ENCODE measurements at regions not wholly inside any gene's neighbourhood (a gene's known extent, or its start where the extent isn't known, plus 50 kb on each side); places are given as distances from the start of the nearest gene placed in this dataset.
"Not testable (repeated sequence)": the region's sequence is repeated elsewhere in the genome, so short reads cannot be mapped to it uniquely, and the experiment has no call there.

GRCh38 chr4:3898928-3899327 is 132.7 kb downstream of the ADRA2C start:
- H3K4me1 Mint-ChIP-seq; H3K27ac Mint-ChIP-seq (ENCODE audit: low read depth): not testable (repeated sequence)

GRCh38 chr4:3904264-3904955 is 138.2 kb downstream of the ADRA2C start:
- not testable (repeated sequence) for H3K4me3 Mint-ChIP-seq; H3K36me3 Mint-ChIP-seq (ENCODE audit: insufficient read depth); H3K9me3 Mint-ChIP-seq; DNase-seq (ENCODE audit: low spot score in 2 of 2); ATAC-seq (replicated peaks; ENCODE audit: extremely low read depth, poor library complexity, severe bottlenecking); H3K27ac Mint-ChIP-seq (ENCODE audit: low read depth); H3K4me1 Mint-ChIP-seq
- peaks cover 62% of the 10 kb centered on the region for H3K27me3 Mint-ChIP-seq

More at GRCh38 chr4:3898928-3899327, 132.7 kb downstream of the ADRA2C start:
- not testable (repeated sequence) for ATAC-seq (replicated peaks; ENCODE audit: extremely low read depth, poor library complexity, severe bottlenecking); H3K4me3 Mint-ChIP-seq; H3K9me3 Mint-ChIP-seq; H3K36me3 Mint-ChIP-seq (ENCODE audit: insufficient read depth); DNase-seq (ENCODE audit: low spot score in 2 of 2)
- H3K27me3 Mint-ChIP-seq, result peaks cover 67% of the 10 kb centered on the region

DNA sequence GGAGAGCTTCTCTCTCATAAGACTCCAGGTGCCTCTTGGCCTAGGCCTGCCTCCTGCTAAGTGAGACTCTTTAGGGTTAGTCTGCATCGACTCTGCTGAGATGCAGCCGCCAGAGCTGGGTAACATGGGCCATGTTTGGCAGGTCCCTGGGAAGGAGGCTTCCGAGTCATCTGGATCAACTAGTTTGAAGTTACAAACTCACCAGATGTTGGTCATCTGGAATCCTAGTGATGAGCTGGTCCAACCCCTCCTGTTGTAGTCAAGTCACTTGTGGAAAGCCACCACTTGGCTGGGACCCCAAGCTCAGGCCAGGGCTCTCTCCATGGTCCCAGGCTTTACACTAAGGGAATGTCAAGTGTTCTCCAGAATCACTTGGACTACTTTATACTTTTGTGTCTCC is 143.4 kb downstream of the ADRA2C start:
- H3K4me1 Mint-ChIP-seq; H3K9me3 Mint-ChIP-seq; H3K27ac Mint-ChIP-seq (ENCODE audit: low read depth); H3K36me3 Mint-ChIP-seq (ENCODE audit: insufficient read depth); H3K4me3 Mint-ChIP-seq; ATAC-seq (replicated peaks; ENCODE audit: extremely low read depth, poor library complexity, severe bottlenecking); DNase-seq (ENCODE audit: low spot score in 2 of 2): not testable (repeated sequence)
- H3K27me3 Mint-ChIP-seq, result peaks cover 46% of the 10 kb centered on the region

DNA sequence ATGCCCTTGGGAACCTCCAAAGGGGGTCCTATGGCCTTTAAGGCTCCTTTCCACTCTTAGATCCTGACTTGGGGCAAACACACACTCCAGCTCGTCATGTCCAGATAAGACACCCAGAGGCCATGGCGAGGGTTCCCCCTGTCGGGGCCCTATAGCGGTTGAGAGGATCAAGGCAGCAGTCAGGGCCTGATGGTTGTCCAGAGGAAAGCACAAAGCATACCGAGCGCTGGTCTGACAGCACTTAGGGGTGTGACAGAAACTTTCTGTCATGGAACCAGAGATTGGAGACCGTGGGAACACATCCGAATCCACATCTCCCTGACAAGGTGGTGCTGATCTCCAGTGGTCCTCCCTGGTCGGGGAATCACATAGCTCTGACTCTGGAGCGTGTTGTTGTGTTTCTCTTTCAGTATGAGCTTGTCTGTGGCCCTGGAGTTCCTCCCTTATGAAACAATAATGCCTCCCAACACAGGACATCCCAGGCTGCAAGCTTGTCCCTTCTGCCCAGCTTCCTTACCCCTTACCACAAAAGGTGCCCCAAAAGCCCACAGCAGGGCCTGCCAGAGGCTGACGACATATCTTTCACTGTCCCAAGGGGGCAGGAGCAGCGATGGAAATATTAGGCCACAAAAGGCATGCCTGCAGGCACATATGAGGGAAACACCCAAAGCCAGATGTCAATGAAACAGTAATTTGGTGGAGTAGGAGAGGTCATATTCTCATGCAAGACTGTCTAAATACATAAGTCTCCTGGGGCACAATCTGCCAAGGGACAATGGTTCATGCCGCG is 144.2 kb downstream of the ADRA2C start:
- H3K27ac Mint-ChIP-seq (ENCODE audit: low read depth); ATAC-seq (replicated peaks; ENCODE audit: extremely low read depth, poor library complexity, severe bottlenecking); H3K9me3 Mint-ChIP-seq; H3K4me1 Mint-ChIP-seq; H3K4me3 Mint-ChIP-seq; DNase-seq (ENCODE audit: low spot score in 2 of 2); H3K36me3 Mint-ChIP-seq (ENCODE audit: insufficient read depth): not testable (repeated sequence)
- peaks cover 39% of the 10 kb centered on the region for H3K27me3 Mint-ChIP-seq

GRCh38 chr4:3911252-3911856 is 145.2 kb downstream of the ADRA2C start:
- no peak overlapping the region for H3K4me3 Mint-ChIP-seq
- no peak overlapping the region for H3K27ac Mint-ChIP-seq (ENCODE audit: low read depth)
- peaks cover 37% of the 10 kb centered on the region for H3K27me3 Mint-ChIP-seq
- H3K4me1 Mint-ChIP-seq, result no peaks in the 10 kb centered on the region
- no peaks in the 10 kb centered on the region for H3K36me3 Mint-ChIP-seq (ENCODE audit: insufficient read depth)
- no peak for DNase-seq (ENCODE audit: low spot score in 2 of 2)
- ATAC-seq (replicated peaks; ENCODE audit: extremely low read depth, poor library complexity, severe bottlenecking), result no peak
- H3K9me3 Mint-ChIP-seq, result no peaks in the 10 kb centered on the region

DNA sequence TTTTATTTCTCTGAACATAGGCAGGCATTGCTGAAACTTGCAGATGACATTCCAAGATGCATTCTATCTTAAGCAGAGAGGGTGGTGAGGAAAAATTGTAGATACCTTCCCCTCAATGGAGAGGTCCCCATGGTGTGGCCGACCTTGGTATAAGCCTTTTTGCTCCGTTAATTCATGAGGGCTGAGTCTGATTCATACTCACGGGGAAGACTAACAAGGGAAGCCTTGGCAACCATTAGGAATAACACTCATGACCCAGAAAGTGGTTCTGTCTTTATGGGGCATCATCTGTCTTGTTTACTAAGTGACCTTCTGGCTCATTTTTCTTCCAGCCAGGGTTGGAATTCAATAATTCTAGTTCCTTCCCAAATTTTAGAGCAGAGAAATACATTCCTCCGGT is 148.3 kb downstream of the ADRA2C start:
- not testable (repeated sequence) for H3K4me3 Mint-ChIP-seq; H3K9me3 Mint-ChIP-seq; H3K36me3 Mint-ChIP-seq (ENCODE audit: insufficient read depth); ATAC-seq (replicated peaks; ENCODE audit: extremely low read depth, poor library complexity, severe bottlenecking); DNase-seq (ENCODE audit: low spot score in 2 of 2); H3K27ac Mint-ChIP-seq (ENCODE audit: low read depth); H3K4me1 Mint-ChIP-seq
- H3K27me3 Mint-ChIP-seq, result peaks cover 46% of the 10 kb centered on the region

- ATAC-seq (replicated peaks; ENCODE audit: extremely low read depth, poor library complexity, severe bottlenecking); H3K36me3 Mint-ChIP-seq (ENCODE audit: insufficient read depth); H3K4me3 Mint-ChIP-seq; H3K27ac Mint-ChIP-seq (ENCODE audit: low read depth); H3K4me1 Mint-ChIP-seq; H3K9me3 Mint-ChIP-seq; DNase-seq (ENCODE audit: low spot score in 2 of 2): not testable (repeated sequence)
- peaks cover 65% of the 10 kb centered on the region for H3K27me3 Mint-ChIP-seq
Observed at GRCh38 chr4:3919509-3919908, 153.3 kb downstream of the ADRA2C start.

DNA sequence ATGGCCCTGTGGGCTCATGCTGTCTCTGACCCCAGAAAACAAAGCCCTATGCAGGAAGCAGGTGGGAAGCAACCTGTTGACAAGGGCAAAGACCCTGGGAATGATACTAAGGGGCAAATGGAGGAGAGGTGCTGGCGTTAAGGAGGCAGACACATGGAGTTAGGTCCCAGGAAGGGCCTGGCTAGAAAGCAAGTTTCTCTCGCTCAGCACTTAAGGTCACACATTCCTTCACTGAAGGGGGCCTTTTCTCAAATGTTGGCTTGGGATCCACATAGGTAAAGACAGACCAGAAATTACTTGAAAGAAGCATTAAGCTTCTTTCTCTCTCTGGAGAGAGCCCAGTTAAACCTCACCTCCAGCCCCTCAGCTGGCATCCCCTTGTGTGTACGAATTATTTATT is 155.7 kb downstream of the ADRA2C start:
- not testable (repeated sequence) for DNase-seq (ENCODE audit: low spot score in 2 of 2); H3K4me1 Mint-ChIP-seq; H3K9me3 Mint-ChIP-seq; H3K27ac Mint-ChIP-seq (ENCODE audit: low read depth); ATAC-seq (replicated peaks; ENCODE audit: extremely low read depth, poor library complexity, severe bottlenecking); H3K36me3 Mint-ChIP-seq (ENCODE audit: insufficient read depth); H3K4me3 Mint-ChIP-seq
- H3K27me3 Mint-ChIP-seq, result peaks cover 62% of the 10 kb centered on the region

DNA sequence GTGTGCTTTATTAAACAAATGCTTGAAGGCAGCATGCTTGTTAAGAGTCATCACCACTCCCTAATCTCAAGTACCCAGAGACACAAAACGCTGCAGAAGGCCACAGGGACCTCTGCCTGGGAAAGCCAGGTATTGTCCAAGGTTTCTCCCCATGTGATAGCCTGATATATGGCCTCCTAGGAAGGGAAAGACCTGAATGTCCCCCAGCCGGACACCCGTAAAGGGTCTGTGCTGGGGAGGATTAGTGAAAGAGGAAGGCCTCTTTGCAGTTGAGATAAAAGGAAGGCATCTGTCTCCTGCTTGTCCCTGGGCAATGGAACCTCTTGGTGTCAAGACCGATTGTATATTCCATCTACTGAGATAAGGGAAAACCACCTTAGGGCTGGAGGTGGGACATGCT is 159.7 kb downstream of the ADRA2C start:
- not testable (repeated sequence) for H3K27ac Mint-ChIP-seq (ENCODE audit: low read depth); H3K36me3 Mint-ChIP-seq (ENCODE audit: insufficient read depth); DNase-seq (ENCODE audit: low spot score in 2 of 2); H3K4me1 Mint-ChIP-seq; H3K4me3 Mint-ChIP-seq; H3K9me3 Mint-ChIP-seq; ATAC-seq (replicated peaks; ENCODE audit: extremely low read depth, poor library complexity, severe bottlenecking)
- H3K27me3 Mint-ChIP-seq, result peaks cover 36% of the 10 kb centered on the region

DNA sequence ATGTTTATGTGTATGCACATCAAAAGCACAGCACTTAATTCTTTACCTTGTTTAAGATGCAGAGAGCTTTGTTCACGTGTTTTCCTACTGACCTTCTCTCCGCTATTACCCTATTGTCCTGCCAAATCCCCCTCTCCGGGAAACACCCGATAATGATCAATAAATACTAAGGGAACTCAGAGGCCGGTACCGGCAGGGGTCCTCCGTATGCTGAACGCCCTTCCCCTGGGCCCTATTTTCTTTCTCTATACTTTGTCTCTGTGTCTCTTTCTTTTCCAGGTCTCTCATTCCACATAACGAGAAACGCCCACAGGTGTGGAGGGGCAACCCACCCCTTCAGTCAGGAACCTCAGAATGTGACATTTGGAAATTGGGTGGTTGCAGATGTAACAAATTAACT is 160.1 kb downstream of the ADRA2C start:
- not testable (repeated sequence) for H3K4me3 Mint-ChIP-seq; H3K36me3 Mint-ChIP-seq (ENCODE audit: insufficient read depth); H3K9me3 Mint-ChIP-seq; DNase-seq (ENCODE audit: low spot score in 2 of 2); ATAC-seq (replicated peaks; ENCODE audit: extremely low read depth, poor library complexity, severe bottlenecking); H3K27ac Mint-ChIP-seq (ENCODE audit: low read depth); H3K4me1 Mint-ChIP-seq
- peaks cover 31% of the 10 kb centered on the region for H3K27me3 Mint-ChIP-seq

GRCh38 chr4:3926969-3927755 is 161.0 kb downstream of the ADRA2C start:
- not testable (repeated sequence) for H3K36me3 Mint-ChIP-seq (ENCODE audit: insufficient read depth); H3K4me1 Mint-ChIP-seq; H3K4me3 Mint-ChIP-seq; H3K27ac Mint-ChIP-seq (ENCODE audit: low read depth); DNase-seq (ENCODE audit: low spot score in 2 of 2); H3K9me3 Mint-ChIP-seq; ATAC-seq (replicated peaks; ENCODE audit: extremely low read depth, poor library complexity, severe bottlenecking)
- H3K27me3 Mint-ChIP-seq, result peaks cover 23% of the 10 kb centered on the region

DNA sequence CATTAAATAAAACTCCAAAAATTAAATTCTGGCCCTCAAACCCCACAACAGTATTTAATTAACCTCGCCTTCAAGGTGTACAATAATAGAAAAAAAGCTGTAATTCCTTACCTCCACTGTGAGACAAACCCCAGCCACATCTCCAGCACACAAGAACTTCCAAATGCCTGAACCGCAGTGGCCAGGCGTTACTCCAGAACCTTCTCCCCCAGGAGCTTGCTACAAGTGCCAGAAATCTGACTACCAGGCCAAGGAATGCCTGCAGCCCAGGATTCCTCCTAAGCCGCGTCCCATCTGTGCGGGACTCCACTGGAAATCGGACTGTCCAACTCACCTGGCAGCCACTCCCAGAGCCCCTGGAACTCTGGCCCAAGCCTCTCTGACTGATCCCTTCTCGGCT is 163.2 kb downstream of the ADRA2C start:
- peaks cover 12% of the 10 kb centered on the region for H3K27me3 Mint-ChIP-seq
- ATAC-seq (replicated peaks; ENCODE audit: extremely low read depth, poor library complexity, severe bottlenecking); H3K9me3 Mint-ChIP-seq; H3K27ac Mint-ChIP-seq (ENCODE audit: low read depth); H3K4me3 Mint-ChIP-seq; H3K36me3 Mint-ChIP-seq (ENCODE audit: insufficient read depth); DNase-seq (ENCODE audit: low spot score in 2 of 2); H3K4me1 Mint-ChIP-seq: not testable (repeated sequence)
